Right lobe of liver (tissue), 6 donors: ENCODE measurements at regions not wholly inside any gene's neighbourhood (a gene's known extent, or its start where the extent isn't known, plus 50 kb on each side); places are given as distances from the start of the nearest gene placed in this dataset.

ENCODE experiments used
- ATAC-seq, 4 donors: fragments of 200-7000 bp; cut with Tn5 transposase; one replicate each; pipeline ENCODE4 v1.9.1; 2020; ENCODE audit warnings: mild to moderate bottlenecking in 4 of 4, moderate library complexity in 4 of 4
- DNase-seq, 3 donors: peaks; one replicate each; pipeline ENCODE4 v3.0.0-alpha.2; 2020
- H3K27ac ChIP-seq, 3 donors: fragments of 200-600 bp; one replicate each; pipeline ENCODE4 v1.8.0; 2022
- H3K27me3 ChIP-seq, 2 donors: fragments of 200-600 bp; one replicate each; pipeline ENCODE4 v1.8.0; 2022
- H3K36me3 ChIP-seq, 4 donors: fragments of 200-600 bp; sonication (generic) in 1 of 4; one replicate each; pipeline versions ENCODE4 v1.5.1 to v1.8.0; 2017 to 2022; ENCODE audit warnings: control low read depth in 1 of 4
- H3K4me1 ChIP-seq, 4 donors: fragments of 200-600 bp; sonication (generic) in 1 of 4; one replicate each; pipeline versions ENCODE4 v1.5.1 to v1.8.0; 2017 to 2022; ENCODE audit warnings: control low read depth in 1 of 4
- H3K4me3 ChIP-seq, 3 donors: fragments of 200-600 bp; one replicate each; pipeline ENCODE4 v1.8.0; 2022
- H3K9me3 ChIP-seq, 4 donors: fragments of 200-600 bp; sonication (generic) in 1 of 4; one replicate each; pipeline versions ENCODE4 v1.5.1 to v1.8.0; 2017 to 2022; ENCODE audit warnings: control low read depth in 1 of 4
- CTCF ChIP-seq, 4 donors: fragments of 200-600 bp in 3 of 4; fragments of 450-650 bp in 1 of 4; IDR thresholded peaks; one replicate each; pipeline versions ENCODE4 v1.5.1 to v1.8.0; 2016 to 2022; ENCODE audit warnings: antibody characterized with exemption in 4 of 4, mild to moderate bottlenecking in 2 of 4
- POLR2A ChIP-seq: fragments of 450-650 bp; IDR thresholded peaks from one replicate; pipeline ENCODE4 v1.6.1; 2017; ENCODE audit warnings: antibody characterized with exemption, mild to moderate bottlenecking
- WGBS: methylation state at CpG from one replicate; pipeline ENCODE4 v1.1.6; 2018; ENCODE audit warnings: low coverage, low lambda C conversion rate; ENCODE audit not compliant: insufficient coverage; ENCODE audit errors: missing lambda C conversion rate; 5-methylcytosine and 5-hydroxymethylcytosine counted together
- intact Hi-C, 2 donors: fragments of 100-400 bp; cut with DNase I; formaldehyde crosslinking; loops; one replicate each; pipeline versions ENCODE4 v1.11.2 to v1.14.1; 2022
- small RNA-seq, 2 experiments: library from RNA; depleted of rRNA; stranded (forward); fragments of <200 nt; gene quantifications; one replicate each; pipeline ENCODE3, GENCODE V24; 2016
- donor health status: DM: no; HTN: yes; CAD: no.
- donor health status: DM: no; HTN: no; CAD: no.
- donor health status: DM: no; HTN: no; CAD: no.
- donor health status: DM: no; HTN: yes; CAD: no.
- donor health status: DM: no; HTN: yes; CAD: no.

- 45% methylated on average over 2 of the region's 2 CpGs for WGBS
- no peak overlapping the region for H3K4me3 ChIP-seq
- no peaks in the 10 kb centered on the region for H3K27me3 ChIP-seq
- ATAC-seq (no peak), DNase-seq (no peak)
- TF ChIP-seq POLR2A = no peak
- no peak for TF ChIP-seq CTCF (IDR thresholded peaks at IDR 0.05)
- H3K36me3 ChIP-seq = no peaks in the 10 kb centered on the region
- H3K9me3 ChIP-seq = no peaks in the 10 kb centered on the region
- intact Hi-C loops = no loop called here
- H3K4me1 ChIP-seq = no peaks in the 10 kb centered on the region
- H3K27ac ChIP-seq = no peak overlapping the region
Measured at GRCh38 chr16:62100651-62101050, 64.4 kb upstream of the CDH8 start.

GRCh38 chr16:62089715-62090114 is 53.5 kb upstream of the CDH8 start:
- no peaks in the 10 kb centered on the region for H3K36me3 ChIP-seq
- no peaks in the 10 kb centered on the region for H3K4me1 ChIP-seq
- H3K9me3 ChIP-seq = no peaks in the 10 kb centered on the region
- H3K27me3 ChIP-seq = no peaks in the 10 kb centered on the region
- TF ChIP-seq CTCF (IDR thresholded peaks at IDR 0.05) (no peak), POLR2A (no peak)
- intact Hi-C loops = no loop called here
- DNase-seq = no peak
- no peak overlapping the region for H3K27ac ChIP-seq
- 74% methylated on average over 4 of the region's 4 CpGs for WGBS
- no peak overlapping the region for H3K4me3 ChIP-seq
- ATAC-seq = no peak

GRCh38 chr16:62088731-62089410 is 52.6 kb upstream of the CDH8 start:
- no peaks in the 10 kb centered on the region for H3K27me3 ChIP-seq
- no peaks in the 10 kb centered on the region for H3K36me3 ChIP-seq
- intact Hi-C loops = no loop called here
- TF ChIP-seq POLR2A (no peak), CTCF (IDR thresholded peaks at IDR 0.05) (no peak)
- H3K4me3 ChIP-seq = no peak overlapping the region
- H3K9me3 ChIP-seq = no peaks in the 10 kb centered on the region
- no peaks in the 10 kb centered on the region for H3K4me1 ChIP-seq
- ATAC-seq (no peak), DNase-seq (no peak)
- H3K27ac ChIP-seq = no peak overlapping the region
- 43% methylated on average over 5 of the region's 5 CpGs for WGBS

Small RNA genes lying in the stretch of these regions (small RNA-seq; reads per million reads assigned to genes)
- gene AC009101.1 (0 reads per million in 2 experiments), gene AC009161.2 (0 reads per million in 2 experiments), gene AC018846.1 (0 reads per million in 2 experiments), gene AC138305.3 (0 reads per million in 2 experiments), gene RNU6-21P (0.10 to 0.26 reads per million in 2 experiments)
